ENCODE measurements at regions not wholly inside any gene's neighbourhood (a gene's known extent, or its start where the extent isn't known, plus 50 kb on each side); places are given as distances from the start of the nearest gene placed in this dataset.

- TF ChIP-seq DACH1 (IDR thresholded peaks at IDR 0.05; ENCODE audit: partially characterized antibody) (no peak), THRA (IDR thresholded peaks at IDR 0.05) (no peak), TCF7 (IDR thresholded peaks at IDR 0.05; ENCODE audit: borderline replicate concordance) (no peak), CTCF (IDR thresholded peaks at IDR 0.05 in 2 of 3, conservative IDR thresholded peaks at IDR 0.05 in 1 of 3; ENCODE audit: insufficient read depth in 2 of 3, low read depth in 1 of 3, low read length in 3 of 3) (no peak), POLR2AphosphoS5 (IDR thresholded peaks at IDR 0.05; ENCODE audit: control insufficient read depth, insufficient read depth, low read depth, low read length) (no peak), TFE3 (CRISPR knock-in tag; IDR thresholded peaks at IDR 0.05) (no peak), TBP (optimal IDR thresholded peaks at IDR 0.05; ENCODE audit: low read depth, low read length) (no peak), SIN3A (IDR thresholded peaks at IDR 0.05; ENCODE audit: borderline replicate concordance in 2 of 2, control insufficient read depth in 1 of 2, low read depth in 2 of 2, low read length in 2 of 2) (no peak), MAX (CRISPR knock-in tag; IDR thresholded peaks at IDR 0.05) (no peak)
These were observed 512.4 kb upstream of the ID2 start for GRCh38 chr2:8169443-8169842.

Measured in K562 (cell line).